IPS-15b (cell line): ENCODE measurements at regions not wholly inside any gene's neighbourhood (a gene's known extent, or its start where the extent isn't known, plus 50 kb on each side); places are given as distances from the start of the nearest gene placed in this dataset.

ENCODE experiments used
- H3K27me3 ChIP-seq: one replicate; pipeline ENCODE4 v1.6.1; 2013; ENCODE audit warnings: low read length; ENCODE audit not compliant: control insufficient read depth, insufficient read depth
- H3K36me3 ChIP-seq: one replicate; pipeline ENCODE4 v1.6.1; 2013; ENCODE audit warnings: low read length; ENCODE audit not compliant: control insufficient read depth, insufficient read depth
- H3K4me1 ChIP-seq: one replicate; pipeline ENCODE4 v1.6.1; 2013; ENCODE audit warnings: mild to moderate bottlenecking, low read length; ENCODE audit not compliant: control insufficient read depth, insufficient read depth
- H3K4me3 ChIP-seq: one replicate; pipeline ENCODE4 v1.5.1; 2013; ENCODE audit warnings: low read depth, low read length
- H3K9ac ChIP-seq: one replicate; pipeline ENCODE4 v1.6.1; 2013; ENCODE audit warnings: low read depth, mild to moderate bottlenecking, low read length
- H3K9me3 ChIP-seq: one replicate; pipeline ENCODE4 v1.6.1; 2013; ENCODE audit warnings: mild to moderate bottlenecking, low read length; ENCODE audit not compliant: control insufficient read depth, insufficient read depth

GRCh38 chr12:131454418-131455217 is 256.3 kb upstream of the SFSWAP start:
- H3K36me3 ChIP-seq = no peaks in the 10 kb centered on the region
- H3K9me3 ChIP-seq = no peaks in the 10 kb centered on the region
- H3K4me1 ChIP-seq = no peaks in the 10 kb centered on the region
- no peak overlapping the region for H3K9ac ChIP-seq
- no peaks in the 10 kb centered on the region for H3K27me3 ChIP-seq
- no peak overlapping the region for H3K4me3 ChIP-seq

GRCh38 chr12:131455218-131455506 is 255.7 kb upstream of the SFSWAP start:
- no peaks in the 10 kb centered on the region for H3K9me3 ChIP-seq
- no peaks in the 10 kb centered on the region for H3K4me1 ChIP-seq
- no peak overlapping the region for H3K4me3 ChIP-seq

GRCh38 chr12:131455581-131456110 is 255.2 kb upstream of the SFSWAP start:
- Histone ChIP-seq H3K9me3 (no peaks in the 10 kb centered on the region), H3K27me3 (no peaks in the 10 kb centered on the region), H3K9ac (no peak overlapping the region), H3K4me1 (no peaks in the 10 kb centered on the region), H3K36me3 (no peaks in the 10 kb centered on the region), H3K4me3 (no peak overlapping the region)

More at GRCh38 chr12:131455218-131455506, 255.7 kb upstream of the SFSWAP start:
- no peaks in the 10 kb centered on the region for H3K27me3 ChIP-seq
- no peak overlapping the region for H3K9ac ChIP-seq
- H3K36me3 ChIP-seq = no peaks in the 10 kb centered on the region

GRCh38 chr12:131456301-131457027 is 254.4 kb upstream of the SFSWAP start:
- Histone ChIP-seq H3K36me3 (no peaks in the 10 kb centered on the region), H3K9me3 (no peaks in the 10 kb centered on the region), H3K27me3 (no peaks in the 10 kb centered on the region), H3K4me1 (no peaks in the 10 kb centered on the region), H3K9ac (no peak overlapping the region), H3K4me3 (no peak overlapping the region)

DNA sequence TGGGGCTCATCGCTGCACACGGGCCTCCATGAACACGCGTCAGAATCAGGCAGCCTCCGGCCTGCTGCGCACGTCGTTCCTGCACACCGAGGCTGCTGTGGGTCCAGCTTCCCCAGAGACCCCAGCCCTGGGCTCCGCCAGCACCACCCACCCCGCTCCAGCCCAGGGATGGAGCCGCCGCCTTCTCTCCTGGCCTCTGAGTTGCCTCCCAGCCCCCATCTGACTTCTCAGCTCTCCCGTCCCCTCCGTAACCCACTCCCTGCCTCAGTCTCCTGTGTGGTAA is 253.9 kb upstream of the SFSWAP start:
- Histone ChIP-seq H3K4me1 (no peaks in the 10 kb centered on the region), H3K9me3 (no peaks in the 10 kb centered on the region), H3K27me3 (no peaks in the 10 kb centered on the region), H3K9ac (no peak overlapping the region), H3K36me3 (no peaks in the 10 kb centered on the region), H3K4me3 (no peak overlapping the region)

DNA sequence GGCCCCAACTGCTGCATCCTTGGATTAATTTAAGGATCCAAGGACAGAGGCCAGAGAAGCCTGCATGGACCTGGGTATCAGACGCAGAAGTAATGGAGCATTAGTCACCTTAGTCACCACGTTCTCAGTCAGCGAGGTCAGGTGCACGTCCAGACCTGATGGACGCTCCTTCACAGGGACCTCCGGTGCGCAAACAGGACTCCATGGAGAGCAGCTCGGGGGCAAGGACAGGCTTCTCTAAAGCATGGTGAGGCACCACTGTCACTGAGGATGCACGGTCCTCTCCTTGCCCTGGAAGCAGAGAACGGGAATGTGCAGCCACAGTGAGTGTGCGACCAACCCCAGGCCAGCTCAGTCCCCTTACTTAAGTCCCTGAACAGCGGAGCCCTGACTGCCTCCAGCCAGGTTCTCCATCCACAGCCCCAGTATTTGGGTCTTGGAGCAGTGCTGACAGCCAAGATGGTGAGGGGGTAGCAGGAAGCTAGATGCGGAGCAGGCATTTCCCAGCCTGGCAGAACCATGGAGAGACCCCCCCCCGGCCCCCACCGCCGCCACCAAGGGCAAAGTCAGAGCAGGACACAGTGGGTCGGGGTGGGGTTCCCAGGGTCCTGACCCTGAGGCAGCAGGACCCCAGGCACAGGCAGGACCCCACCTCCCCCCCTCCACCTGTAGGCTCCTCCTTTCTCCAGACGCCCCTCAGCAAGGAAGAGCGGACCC is 253.4 kb upstream of the SFSWAP start:
- Histone ChIP-seq H3K4me1 (no peaks in the 10 kb centered on the region), H3K9me3 (no peaks in the 10 kb centered on the region), H3K36me3 (no peaks in the 10 kb centered on the region), H3K27me3 (no peaks in the 10 kb centered on the region), H3K4me3 (no peak overlapping the region), H3K9ac (no peak overlapping the region)

GRCh38 chr12:131458048-131458374 is 252.9 kb upstream of the SFSWAP start:
- Histone ChIP-seq H3K4me1 (no peaks in the 10 kb centered on the region), H3K4me3 (no peak overlapping the region), H3K9me3 (no peaks in the 10 kb centered on the region), H3K27me3 (no peaks in the 10 kb centered on the region), H3K36me3 (no peaks in the 10 kb centered on the region), H3K9ac (no peak overlapping the region)

DNA sequence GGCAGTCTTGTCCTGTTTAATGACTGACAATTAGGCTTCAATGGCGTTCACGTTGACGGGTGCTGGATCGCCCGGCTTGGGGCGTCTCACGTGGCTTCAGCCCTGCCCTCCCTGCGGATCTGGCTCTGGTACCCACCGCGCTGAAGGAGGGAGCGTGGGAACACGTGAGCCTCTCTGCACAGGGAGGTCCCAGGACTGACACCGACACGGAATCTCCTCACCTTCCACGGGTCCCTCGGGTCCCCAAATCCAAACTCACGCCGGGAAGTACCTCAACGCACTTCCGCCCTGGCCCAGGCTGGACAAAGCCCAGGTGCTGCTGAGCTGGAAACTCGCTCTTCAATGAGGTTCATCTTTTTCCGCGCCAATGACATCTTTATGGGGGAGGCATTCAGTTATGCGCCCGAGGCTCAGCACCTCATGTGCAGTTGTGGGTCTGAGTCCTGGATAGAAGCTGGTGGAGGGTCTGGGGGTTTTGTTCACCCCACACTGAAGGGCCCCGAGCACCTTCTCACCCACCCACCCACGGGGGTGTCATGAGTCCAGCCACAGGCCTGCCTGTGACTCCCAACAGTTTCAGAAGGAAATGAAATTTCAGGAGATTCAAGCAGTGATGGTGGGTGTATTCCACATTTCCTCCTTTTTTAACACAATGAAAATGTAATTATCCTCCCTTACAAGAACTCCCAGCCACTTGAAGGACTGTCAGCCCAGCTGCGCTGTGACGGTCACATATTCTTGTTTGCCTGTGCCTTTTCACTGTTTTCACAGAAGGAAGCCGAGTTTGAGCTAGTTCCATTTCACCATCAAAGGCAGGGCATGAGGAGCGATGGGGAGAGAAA is 251.7 kb upstream of the SFSWAP start:
- H3K36me3 ChIP-seq = no peaks in the 10 kb centered on the region
- no peaks in the 10 kb centered on the region for H3K9me3 ChIP-seq
- H3K4me3 ChIP-seq = no peak overlapping the region
- H3K27me3 ChIP-seq = no peaks in the 10 kb centered on the region
- H3K4me1 ChIP-seq = no peaks in the 10 kb centered on the region
- no peak overlapping the region for H3K9ac ChIP-seq

- Histone ChIP-seq H3K9ac (no peak overlapping the region), H3K9me3 (no peaks in the 10 kb centered on the region), H3K27me3 (no peaks in the 10 kb centered on the region), H3K36me3 (no peaks in the 10 kb centered on the region), H3K4me3 (no peak overlapping the region), H3K4me1 (no peaks in the 10 kb centered on the region)
Observed at GRCh38 chr12:131459773-131460365, 251.0 kb upstream of the SFSWAP start.

GRCh38 chr12:131460520-131460919 is 250.4 kb upstream of the SFSWAP start:
- no peak overlapping the region for H3K4me3 ChIP-seq
- H3K27me3 ChIP-seq = no peaks in the 10 kb centered on the region
- H3K4me1 ChIP-seq = no peaks in the 10 kb centered on the region
- H3K9me3 ChIP-seq = no peaks in the 10 kb centered on the region
- H3K36me3 ChIP-seq = no peaks in the 10 kb centered on the region
- no peak overlapping the region for H3K9ac ChIP-seq

DNA sequence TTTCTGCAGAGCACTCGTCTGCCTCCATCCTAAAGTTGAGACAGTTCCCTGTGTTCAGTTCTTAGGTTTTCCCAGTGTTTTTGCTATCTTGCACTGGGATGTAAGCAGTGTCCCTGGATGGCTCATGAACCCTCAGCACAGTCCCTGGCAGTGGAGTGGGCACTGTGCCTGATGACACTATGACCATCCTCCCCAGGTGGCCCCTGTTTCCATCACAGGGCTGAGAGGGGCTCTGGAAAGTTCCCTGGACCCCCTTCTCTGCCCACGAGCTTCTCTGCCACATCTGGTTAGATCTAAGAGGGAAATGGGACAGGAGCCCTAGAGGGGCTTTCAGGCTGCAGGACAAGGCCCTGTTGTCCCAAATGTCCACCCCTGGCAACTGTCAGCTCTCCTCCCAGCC is 249.8 kb upstream of the SFSWAP start:
- H3K9me3 ChIP-seq = no peaks in the 10 kb centered on the region
- no peaks in the 10 kb centered on the region for H3K4me1 ChIP-seq
- H3K9ac ChIP-seq = no peak overlapping the region
- H3K27me3 ChIP-seq = no peaks in the 10 kb centered on the region
- H3K4me3 ChIP-seq = no peak overlapping the region
- no peaks in the 10 kb centered on the region for H3K36me3 ChIP-seq
